Upper lobe of left lung (tissue), 6 donors: ENCODE measurements at regions not wholly inside any gene's neighbourhood (a gene's known extent, or its start where the extent isn't known, plus 50 kb on each side); places are given as distances from the start of the nearest gene placed in this dataset.

Source experiments
- ATAC-seq, 2 donors: fragments of 200-7000 bp; cut with Tn5 transposase; one replicate each; pipeline ENCODE4 v1.9.1; 2022; ENCODE audit warnings: mild to moderate bottlenecking in 2 of 2, moderate library complexity in 2 of 2; ENCODE audit not compliant: low FRiP score in 2 of 2
- DNase-seq, 2 donors: peaks; one replicate each; pipeline ENCODE4 v3.0.0-alpha.2; 2019 to 2020
- H3K27ac ChIP-seq, 4 donors: fragments of 200-600 bp; sonication (generic); one replicate each; pipeline ENCODE4 v1.5.1; 2016 to 2019
- H3K27me3 ChIP-seq, 4 donors: fragments of 200-600 bp; sonication (generic); one replicate each; pipeline ENCODE4 v1.5.1; 2017 to 2019
- H3K36me3 ChIP-seq, 4 donors: fragments of 200-600 bp; sonication (generic); one replicate each; pipeline ENCODE4 v1.5.1; 2016 to 2019
- H3K4me1 ChIP-seq, 4 donors: fragments of 200-600 bp; sonication (generic); one replicate each; pipeline ENCODE4 v1.5.1; 2018 to 2019
- H3K4me3 ChIP-seq, 4 donors: fragments of 200-600 bp; sonication (generic); one replicate each; pipeline ENCODE4 v1.5.1; 2017 to 2019; ENCODE audit warnings: mild to moderate bottlenecking in 2 of 4, moderate library complexity in 1 of 4
- H3K9me3 ChIP-seq, 4 donors: fragments of 200-600 bp; sonication (generic); one replicate each; pipeline ENCODE4 v1.5.1; 2018 to 2019
- EP300 ChIP-seq, 4 donors: sonication (generic); formaldehyde crosslinking; IDR thresholded peaks; one replicate each; pipeline ENCODE4 v1.5.1; 2017; ENCODE audit warnings: antibody characterized with exemption in 4 of 4, control low read depth in 2 of 4
- POLR2A ChIP-seq, 4 donors: fragments of 450-650 bp; IDR thresholded peaks; one replicate each; pipeline ENCODE4 v1.5.1; 2016 to 2017; ENCODE audit warnings: antibody characterized with exemption in 4 of 4, mild to moderate bottlenecking in 2 of 4
- POLR2AphosphoS5 ChIP-seq, 2 donors: sonication (generic); formaldehyde crosslinking; IDR thresholded peaks; one replicate each; pipeline ENCODE4 v1.5.1; 2017; ENCODE audit warnings: antibody characterized with exemption in 2 of 2
- WGBS, 2 donors: methylation state at CpG; one replicate each; pipeline ENCODE4 v1.1.5; 2017 to 2018; 5-methylcytosine and 5-hydroxymethylcytosine counted together
- TF ChIP-seq, protein P1 (sequence below), 6 experiments: fragments of 450-650 bp in 4 of 6; fragments of 200-600 bp in 2 of 6; sonication (generic) in 2 of 6; IDR thresholded peaks; one replicate each; pipeline ENCODE4 v1.5.1; 2016 to 2019; ENCODE audit warnings: antibody characterized with exemption in 6 of 6
- donor health status: DM: no; HTN: no; CAD: no; lungs with moderate emphysema.
- donor health status: DM: no; HTN: yes; CAD: no; lungs with severe emphysema.

DNA sequence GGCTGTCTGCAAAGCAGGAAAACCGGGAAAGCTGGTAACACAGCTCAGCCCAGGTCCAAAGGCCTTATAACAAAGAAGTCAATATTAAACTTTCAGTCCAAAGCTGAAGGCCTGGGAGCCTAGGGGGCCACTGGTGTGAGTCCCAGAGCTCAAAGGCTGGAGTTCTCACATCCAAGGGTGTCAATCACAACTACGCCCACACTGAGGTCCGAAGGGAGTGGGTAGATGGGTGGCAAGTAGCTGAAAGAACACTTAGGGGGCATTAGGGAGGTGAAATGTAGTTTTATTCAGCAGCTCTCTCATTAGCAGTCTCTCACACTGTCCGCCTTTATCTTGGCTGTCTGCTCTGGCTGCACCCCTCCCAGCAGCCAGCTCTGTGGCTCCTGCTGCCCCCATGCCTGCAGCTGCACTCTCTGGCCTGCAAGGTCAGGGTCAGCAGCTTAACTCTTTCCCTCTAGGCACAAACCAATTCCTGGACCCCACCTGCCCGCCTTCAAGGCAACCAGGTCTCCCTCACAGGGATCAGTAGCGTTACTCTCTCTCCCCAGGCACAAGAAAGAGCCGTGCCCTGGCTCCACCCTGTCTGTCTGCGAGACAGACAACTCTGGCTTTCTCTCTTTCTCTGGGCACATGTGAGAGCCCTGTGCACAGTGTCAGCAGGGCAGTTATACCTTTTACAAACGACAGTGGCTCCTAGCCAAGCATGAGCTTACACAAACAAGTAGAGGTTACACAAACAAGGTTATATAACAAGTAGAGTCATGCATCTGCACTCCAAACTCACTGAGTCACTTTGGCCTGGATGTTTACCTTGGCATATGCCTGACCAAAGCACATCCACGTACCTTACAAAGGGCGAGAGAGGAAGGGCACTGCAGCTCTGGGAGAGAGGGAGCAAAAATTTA lies 249.4 kb upstream of the PCDH20 start:
- H3K27ac ChIP-seq: no peak overlapping the region
- H3K4me1 ChIP-seq: no peaks in the 10 kb centered on the region
- ATAC-seq (no peak), DNase-seq (peak in 1 of 2 donors; percentile 13)
- no peaks in the 10 kb centered on the region for H3K36me3 ChIP-seq
- 65 to 72% methylated on average over 9 to 11 of the region's 11 CpGs for WGBS, 2 donors
- no peaks in the 10 kb centered on the region for H3K9me3 ChIP-seq
- H3K4me3 ChIP-seq: no peak overlapping the region
- H3K27me3 ChIP-seq: no peaks in the 10 kb centered on the region
- TF ChIP-seq, protein P1, sequence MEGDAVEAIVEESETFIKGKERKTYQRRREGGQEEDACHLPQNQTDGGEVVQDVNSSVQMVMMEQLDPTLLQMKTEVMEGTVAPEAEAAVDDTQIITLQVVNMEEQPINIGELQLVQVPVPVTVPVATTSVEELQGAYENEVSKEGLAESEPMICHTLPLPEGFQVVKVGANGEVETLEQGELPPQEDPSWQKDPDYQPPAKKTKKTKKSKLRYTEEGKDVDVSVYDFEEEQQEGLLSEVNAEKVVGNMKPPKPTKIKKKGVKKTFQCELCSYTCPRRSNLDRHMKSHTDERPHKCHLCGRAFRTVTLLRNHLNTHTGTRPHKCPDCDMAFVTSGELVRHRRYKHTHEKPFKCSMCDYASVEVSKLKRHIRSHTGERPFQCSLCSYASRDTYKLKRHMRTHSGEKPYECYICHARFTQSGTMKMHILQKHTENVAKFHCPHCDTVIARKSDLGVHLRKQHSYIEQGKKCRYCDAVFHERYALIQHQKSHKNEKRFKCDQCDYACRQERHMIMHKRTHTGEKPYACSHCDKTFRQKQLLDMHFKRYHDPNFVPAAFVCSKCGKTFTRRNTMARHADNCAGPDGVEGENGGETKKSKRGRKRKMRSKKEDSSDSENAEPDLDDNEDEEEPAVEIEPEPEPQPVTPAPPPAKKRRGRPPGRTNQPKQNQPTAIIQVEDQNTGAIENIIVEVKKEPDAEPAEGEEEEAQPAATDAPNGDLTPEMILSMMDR (IDR thresholded peaks at IDR 0.05): no peak
- TF ChIP-seq EP300 (IDR thresholded peaks at IDR 0.05) (no peak), POLR2A (IDR thresholded peaks at IDR 0.05) (no peak), POLR2AphosphoS5 (IDR thresholded peaks at IDR 0.05) (no peak)

DNA sequence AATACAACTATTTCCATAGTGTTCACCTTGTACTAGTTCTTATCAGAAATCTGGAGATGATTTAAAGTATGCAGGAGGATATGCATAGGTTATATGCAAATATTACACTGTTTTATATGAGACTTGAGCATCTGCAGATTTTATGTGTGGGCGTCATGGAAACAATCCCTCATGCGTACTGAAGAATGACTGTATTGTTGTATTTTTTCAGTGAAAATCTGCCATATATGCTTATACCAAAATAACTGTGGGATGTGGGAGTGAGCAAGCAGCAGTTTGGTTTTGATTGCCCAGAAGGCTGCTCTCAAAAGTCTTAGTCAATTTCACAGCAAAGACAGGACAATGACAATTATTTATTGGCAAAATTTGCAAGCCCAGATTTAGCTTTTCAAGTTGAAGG lies 238.8 kb upstream of the PCDH20 start:
- H3K4me1 ChIP-seq: no peaks in the 10 kb centered on the region
- no peaks in the 10 kb centered on the region for H3K9me3 ChIP-seq
- H3K27ac ChIP-seq: no peak overlapping the region
- ATAC-seq (no peak), DNase-seq (no peak)
- WGBS, 2 donors: 89 to 92% methylated on average over 2 of the region's 2 CpGs
- TF ChIP-seq, protein P1 (IDR thresholded peaks at IDR 0.05): no peak
- TF ChIP-seq EP300 (IDR thresholded peaks at IDR 0.05): no peak
- TF ChIP-seq POLR2A (IDR thresholded peaks at IDR 0.05): no peak
- no peak for TF ChIP-seq POLR2AphosphoS5 (IDR thresholded peaks at IDR 0.05)
- no peaks in the 10 kb centered on the region for H3K36me3 ChIP-seq
- H3K4me3 ChIP-seq: no peak overlapping the region
- H3K27me3 ChIP-seq: no peaks in the 10 kb centered on the region

DNA sequence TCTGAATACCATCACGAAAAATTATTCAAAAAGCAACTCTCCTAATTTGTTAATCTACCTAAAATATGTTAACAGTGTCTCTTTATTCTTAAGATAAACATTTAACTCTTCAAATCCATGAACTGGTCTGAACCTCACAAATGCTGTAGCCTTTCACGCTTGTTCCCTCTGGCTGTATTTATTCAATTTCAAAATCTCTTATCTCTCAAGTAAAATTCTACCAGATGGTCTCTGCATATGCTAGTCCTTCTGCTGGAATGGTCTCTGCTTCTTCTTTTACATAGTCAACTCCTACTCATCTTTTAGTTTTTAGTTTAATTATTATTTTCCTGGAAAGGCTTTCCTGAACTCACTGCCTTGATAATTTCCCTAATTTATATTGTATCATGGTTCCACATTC lies 232.9 kb upstream of the PCDH20 start:
- ATAC-seq: no peak
- TF ChIP-seq POLR2AphosphoS5 (IDR thresholded peaks at IDR 0.05) (no peak), POLR2A (IDR thresholded peaks at IDR 0.05) (no peak)
- no peak for DNase-seq
- Histone ChIP-seq H3K4me1 (no peaks in the 10 kb centered on the region), H3K9me3 (no peaks in the 10 kb centered on the region), H3K27me3 (no peaks in the 10 kb centered on the region), H3K27ac (no peak overlapping the region), H3K36me3 (no peaks in the 10 kb centered on the region), H3K4me3 (no peak overlapping the region)
- WGBS, 2 donors: 42 to 64% methylated on average over 2 of the region's 2 CpGs

DNA sequence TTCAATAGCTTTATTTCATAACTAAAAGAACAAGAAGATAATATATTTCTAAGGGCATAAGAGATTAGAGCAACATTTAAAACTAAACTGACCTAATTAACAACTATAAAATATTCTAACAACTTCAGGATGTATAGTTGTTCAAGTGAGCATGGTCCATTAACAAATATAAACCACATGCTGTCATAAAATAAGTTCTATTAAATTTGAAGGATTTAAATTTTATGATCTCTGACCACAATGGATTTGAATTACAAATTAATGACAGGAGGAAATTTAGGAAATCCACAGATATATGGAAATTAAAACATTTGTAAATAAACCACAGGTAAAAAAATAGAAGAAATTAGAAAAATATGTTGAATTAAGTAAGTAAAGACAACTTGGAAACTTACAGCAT lies 196.5 kb upstream of the PCDH20 start:
- ATAC-seq (no peak), DNase-seq (no peak)
- Histone ChIP-seq H3K9me3 (no peaks in the 10 kb centered on the region), H3K4me3 (no peak overlapping the region), H3K27me3 (no peaks in the 10 kb centered on the region), H3K4me1 (no peaks in the 10 kb centered on the region), H3K36me3 (no peaks in the 10 kb centered on the region), H3K27ac (no peak overlapping the region)
- no peak for TF ChIP-seq POLR2AphosphoS5 (IDR thresholded peaks at IDR 0.05)
- TF ChIP-seq POLR2A (IDR thresholded peaks at IDR 0.05): no peak
- TF ChIP-seq, protein P1 (IDR thresholded peaks at IDR 0.05): no peak

DNA sequence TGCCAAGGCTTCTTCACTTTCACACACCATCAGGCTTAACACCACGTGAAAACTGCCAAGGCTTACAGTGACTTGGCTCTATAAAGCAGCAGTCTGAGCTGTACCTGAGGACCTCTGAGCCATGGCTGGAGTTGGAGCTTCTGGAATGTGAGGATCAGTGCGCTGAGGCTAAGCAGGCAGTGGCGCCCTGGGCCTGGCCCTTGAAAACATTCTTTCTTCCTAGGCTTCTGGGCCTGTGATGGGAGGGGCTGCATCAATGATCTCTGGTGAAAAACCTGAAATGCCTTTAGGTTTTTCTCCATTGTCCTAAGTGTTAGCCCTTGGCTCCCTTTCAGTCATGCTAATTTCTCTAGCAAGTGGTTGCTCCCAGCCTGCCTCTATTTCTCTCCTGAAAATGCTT lies 192.5 kb upstream of the PCDH20 start:
- ATAC-seq (no peak), DNase-seq (no peak)
- WGBS, 2 donors: 75 to 83% methylated on average over 3 of the region's 3 CpGs
- H3K36me3 ChIP-seq: no peaks in the 10 kb centered on the region
- no peaks in the 10 kb centered on the region for H3K4me1 ChIP-seq
- TF ChIP-seq, protein P1 (IDR thresholded peaks at IDR 0.05): no peak
- no peak for TF ChIP-seq EP300 (IDR thresholded peaks at IDR 0.05)
- no peak for TF ChIP-seq POLR2AphosphoS5 (IDR thresholded peaks at IDR 0.05)
- no peak for TF ChIP-seq POLR2A (IDR thresholded peaks at IDR 0.05)
- H3K27ac ChIP-seq: no peak overlapping the region
- H3K4me3 ChIP-seq: no peak overlapping the region
- no peaks in the 10 kb centered on the region for H3K9me3 ChIP-seq
- no peaks in the 10 kb centered on the region for H3K27me3 ChIP-seq
